GM23338 (cell line): ENCODE measurements at regions not wholly inside any gene's neighbourhood (a gene's known extent, or its start where the extent isn't known, plus 50 kb on each side); places are given as distances from the start of the nearest gene placed in this dataset.

ENCODE experiments used
- ATAC-seq: fragments of 200-7000 bp; cut with Tn5 transposase; 3 replicates; pipeline ENCODE4 v1.9.1; 2020
- DNase-seq: peaks from one replicate; pipeline ENCODE4 v3.0.0-alpha.2; 2015; ENCODE audit warnings: low spot score
- H2AFZ ChIP-seq: fragments of 200-600 bp; sonication (generic); 2 replicates; pipeline ENCODE4 v1.8.0; 2016; ENCODE audit warnings: antibody characterized with exemption, mild to moderate bottlenecking, moderate library complexity
- H3F3A ChIP-seq: fragments of 200-600 bp; sonication (generic); replicated peaks from 2 replicates; pipeline ENCODE4 v1.8.0; 2017; ENCODE audit warnings: antibody characterized with exemption, mixed run types, low read depth
- H3K27ac ChIP-seq: fragments of 200-600 bp; sonication (generic); 2 replicates; pipeline ENCODE4 v1.6.1; 2016; ENCODE audit warnings: low read depth
- H3K27me3 ChIP-seq: fragments of 200-600 bp; sonication (generic); 2 replicates; pipeline ENCODE4 v1.8.0; 2016; ENCODE audit warnings: mild to moderate bottlenecking, mixed run types, moderate library complexity; ENCODE audit not compliant: insufficient read depth
- H3K36me3 ChIP-seq: fragments of 200-600 bp; sonication (generic); 2 replicates; pipeline ENCODE4 v1.8.0; 2016; ENCODE audit warnings: mild to moderate bottlenecking; ENCODE audit not compliant: insufficient read depth
- H3K4me1 ChIP-seq: fragments of 200-600 bp; sonication (generic); 2 replicates; pipeline ENCODE4 v1.8.0; 2016; ENCODE audit warnings: mild to moderate bottlenecking, moderate library complexity; ENCODE audit not compliant: insufficient read depth
- H3K4me2 ChIP-seq: fragments of 200-600 bp; sonication (generic); 2 replicates; pipeline ENCODE4 v1.7.1; 2017; ENCODE audit warnings: mixed run types
- H3K4me3 ChIP-seq: fragments of 200-600 bp; sonication (generic); 2 replicates; pipeline ENCODE4 v1.6.1; 2016; ENCODE audit warnings: mixed run types
- H3K79me2 ChIP-seq: fragments of 200-600 bp; sonication (generic); replicated peaks from 2 replicates; pipeline ENCODE4 v1.8.0; 2017; ENCODE audit warnings: mild to moderate bottlenecking; ENCODE audit not compliant: insufficient read depth
- H3K9me2 ChIP-seq: fragments of 200-600 bp; sonication (generic); 2 replicates; pipeline ENCODE4 v1.8.0; 2017; ENCODE audit not compliant: insufficient read depth
- H4K20me1 ChIP-seq: fragments of 200-600 bp; sonication (generic); replicated peaks from 2 replicates; pipeline ENCODE4 v1.8.0; 2017; ENCODE audit warnings: mild to moderate bottlenecking; ENCODE audit not compliant: insufficient read depth
- H3K27ac Mint-ChIP-seq: 2 replicates; pipeline ENCODE4 v1.8.0; 2020; ENCODE audit warnings: inconsistent platforms, mild to moderate bottlenecking, moderate library complexity, mixed read lengths
- H3K27me3 Mint-ChIP-seq: 3 replicates; pipeline ENCODE4 v1.8.0; 2022; ENCODE audit warnings: low read depth, mild to moderate bottlenecking, moderate library complexity, mixed read lengths, inconsistent platforms; ENCODE audit not compliant: insufficient read depth, poor library complexity
- H3K36me3 Mint-ChIP-seq: 3 replicates; pipeline ENCODE4 v1.8.0; 2021; ENCODE audit warnings: low read depth, mild to moderate bottlenecking, inconsistent platforms, moderate library complexity, mixed read lengths
- H3K4me1 Mint-ChIP-seq: 3 replicates; pipeline ENCODE4 v1.8.0; 2020; ENCODE audit warnings: mild to moderate bottlenecking, inconsistent platforms, mixed read lengths
- H3K4me3 Mint-ChIP-seq: 3 replicates; pipeline ENCODE4 v1.8.0; 2021; ENCODE audit warnings: moderate library complexity, mild to moderate bottlenecking, inconsistent platforms, mixed read lengths
- H3K9me3 Mint-ChIP-seq: 3 replicates; pipeline ENCODE4 v1.8.0; 2020; ENCODE audit warnings: moderate library complexity, mild to moderate bottlenecking, inconsistent platforms, mixed read lengths
- CREB1 ChIP-seq: fragments of 250-450 bp; sonication (Bioruptor Pico); IDR thresholded peaks from 2 replicates; pipeline ENCODE4 v1.5.0; 2020; ENCODE audit warnings: low read depth, mild to moderate bottlenecking, moderate library complexity
- EZH2 ChIP-seq: fragments of 200-600 bp; sonication (generic); IDR thresholded peaks from one replicate; pipeline ENCODE4 v1.8.0; 2017; ENCODE audit warnings: antibody characterized with exemption, mild to moderate bottlenecking, low read depth; ENCODE audit not compliant: unreplicated experiment
- EZH2phosphoT487 ChIP-seq: fragments of 200-600 bp; sonication (generic); IDR thresholded peaks from one replicate; pipeline ENCODE4 v1.8.1; 2018; ENCODE audit warnings: antibody characterized with exemption; ENCODE audit not compliant: unreplicated experiment
- JUNB ChIP-seq: IDR thresholded peaks from one replicate; pipeline ENCODE4 v1.6.1; 2016; ENCODE audit warnings: antibody characterized with exemption; ENCODE audit not compliant: unreplicated experiment
- NANOG ChIP-seq: IDR thresholded peaks from 2 replicates; pipeline ENCODE4 v1.6.1; 2016; ENCODE audit warnings: antibody characterized with exemption, borderline replicate concordance
- POLR2AphosphoS5 ChIP-seq: IDR thresholded peaks from 2 replicates; pipeline ENCODE4 v1.6.1; 2016; ENCODE audit warnings: antibody characterized with exemption, low read depth
- STAT1 ChIP-seq: IDR thresholded peaks from one replicate; pipeline ENCODE4 v1.6.1; 2016; ENCODE audit warnings: antibody characterized with exemption; ENCODE audit not compliant: unreplicated experiment
- ZNF114 ChIP-seq: fragments of 250-450 bp; sonication (Bioruptor Pico); IDR thresholded peaks from 2 replicates; pipeline ENCODE4 v1.5.0; 2020; ENCODE audit warnings: mild to moderate bottlenecking, moderate library complexity
- ZNF331 ChIP-seq: fragments of 250-450 bp; sonication (Bioruptor Pico); IDR thresholded peaks from 2 replicates; pipeline ENCODE4 v1.5.0; 2020; ENCODE audit warnings: low read depth, mild to moderate bottlenecking, moderate library complexity
- TF ChIP-seq, protein P1 (sequence below): IDR thresholded peaks from one replicate; pipeline ENCODE4 v1.6.1; 2018; ENCODE audit warnings: antibody characterized with exemption; ENCODE audit not compliant: unreplicated experiment
- TF ChIP-seq, protein P2 (sequence below): IDR thresholded peaks from 2 replicates; pipeline ENCODE4 v1.6.1; 2016; ENCODE audit warnings: antibody characterized with exemption
- TF ChIP-seq, protein P3 (sequence below), 2 experiments: fragments of 200-600 bp in 1 of 2; sonication (generic) in 1 of 2; conservative IDR thresholded peaks; 2 replicates each; pipeline versions ENCODE4 v1.5.1 to v1.6.1; 2016 to 2017; ENCODE audit warnings: antibody characterized with exemption in 2 of 2, low read depth in 2 of 2, mild to moderate bottlenecking in 2 of 2, moderate library complexity in 1 of 2
- TF ChIP-seq, protein P4 (sequence below): fragments of 250-450 bp; sonication (Bioruptor Pico); IDR thresholded peaks from 2 replicates; pipeline ENCODE4 v1.5.0; 2020; ENCODE audit warnings: mild to moderate bottlenecking, moderate library complexity

DNA sequence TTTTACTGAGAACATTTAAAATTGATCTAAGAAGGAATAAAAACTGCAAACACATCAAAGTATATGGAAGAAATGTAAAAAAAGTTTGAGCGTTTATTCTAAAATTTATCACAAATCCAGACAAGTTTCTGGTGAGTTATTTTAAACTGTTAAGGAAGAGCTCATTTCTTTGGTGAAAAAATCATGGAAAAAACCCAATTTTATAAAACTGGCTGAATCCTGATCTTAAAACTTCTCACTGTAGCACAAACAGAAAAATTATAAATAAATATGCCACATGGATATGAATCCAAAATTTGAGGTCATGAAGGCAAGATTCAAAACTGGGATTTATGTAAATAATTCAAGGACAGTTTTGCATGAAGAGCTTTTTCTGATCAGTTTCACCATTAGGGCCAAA is 205.1 kb upstream of the RGMA start:
- ATAC-seq (no peak), DNase-seq (no peak)
- H3K4me1 ChIP-seq = peaks cover 14% of the 10 kb centered on the region
- no peaks in the 10 kb centered on the region; the same call in 2 of the 3 replicates for H3K36me3 Mint-ChIP-seq
- H3K27me3 Mint-ChIP-seq = peaks cover 4% of the 10 kb centered on the region
- H3K4me1 Mint-ChIP-seq = peaks cover 20% of the 10 kb centered on the region
- no peak overlapping the region for H3K4me3 ChIP-seq
- H2AFZ ChIP-seq = no peak overlapping the region
- H3K79me2 ChIP-seq = no peaks in the 10 kb centered on the region
- no peak overlapping the region for H3K27ac ChIP-seq
- no peaks in the 10 kb centered on the region for H3K27me3 ChIP-seq
- TF ChIP-seq ZNF331 (no peak), NANOG (no peak), STAT1 (no peak), JUNB (no peak), CREB1 (CRISPR knock-in tag) (no peak), ZNF114 (no peak), EZH2phosphoT487 (no peak), POLR2AphosphoS5 (no peak), EZH2 (no peak)
- TF ChIP-seq, protein P1, sequence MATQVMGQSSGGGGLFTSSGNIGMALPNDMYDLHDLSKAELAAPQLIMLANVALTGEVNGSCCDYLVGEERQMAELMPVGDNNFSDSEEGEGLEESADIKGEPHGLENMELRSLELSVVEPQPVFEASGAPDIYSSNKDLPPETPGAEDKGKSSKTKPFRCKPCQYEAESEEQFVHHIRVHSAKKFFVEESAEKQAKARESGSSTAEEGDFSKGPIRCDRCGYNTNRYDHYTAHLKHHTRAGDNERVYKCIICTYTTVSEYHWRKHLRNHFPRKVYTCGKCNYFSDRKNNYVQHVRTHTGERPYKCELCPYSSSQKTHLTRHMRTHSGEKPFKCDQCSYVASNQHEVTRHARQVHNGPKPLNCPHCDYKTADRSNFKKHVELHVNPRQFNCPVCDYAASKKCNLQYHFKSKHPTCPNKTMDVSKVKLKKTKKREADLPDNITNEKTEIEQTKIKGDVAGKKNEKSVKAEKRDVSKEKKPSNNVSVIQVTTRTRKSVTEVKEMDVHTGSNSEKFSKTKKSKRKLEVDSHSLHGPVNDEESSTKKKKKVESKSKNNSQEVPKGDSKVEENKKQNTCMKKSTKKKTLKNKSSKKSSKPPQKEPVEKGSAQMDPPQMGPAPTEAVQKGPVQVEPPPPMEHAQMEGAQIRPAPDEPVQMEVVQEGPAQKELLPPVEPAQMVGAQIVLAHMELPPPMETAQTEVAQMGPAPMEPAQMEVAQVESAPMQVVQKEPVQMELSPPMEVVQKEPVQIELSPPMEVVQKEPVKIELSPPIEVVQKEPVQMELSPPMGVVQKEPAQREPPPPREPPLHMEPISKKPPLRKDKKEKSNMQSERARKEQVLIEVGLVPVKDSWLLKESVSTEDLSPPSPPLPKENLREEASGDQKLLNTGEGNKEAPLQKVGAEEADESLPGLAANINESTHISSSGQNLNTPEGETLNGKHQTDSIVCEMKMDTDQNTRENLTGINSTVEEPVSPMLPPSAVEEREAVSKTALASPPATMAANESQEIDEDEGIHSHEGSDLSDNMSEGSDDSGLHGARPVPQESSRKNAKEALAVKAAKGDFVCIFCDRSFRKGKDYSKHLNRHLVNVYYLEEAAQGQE = no peak
- TF ChIP-seq, protein P2, sequence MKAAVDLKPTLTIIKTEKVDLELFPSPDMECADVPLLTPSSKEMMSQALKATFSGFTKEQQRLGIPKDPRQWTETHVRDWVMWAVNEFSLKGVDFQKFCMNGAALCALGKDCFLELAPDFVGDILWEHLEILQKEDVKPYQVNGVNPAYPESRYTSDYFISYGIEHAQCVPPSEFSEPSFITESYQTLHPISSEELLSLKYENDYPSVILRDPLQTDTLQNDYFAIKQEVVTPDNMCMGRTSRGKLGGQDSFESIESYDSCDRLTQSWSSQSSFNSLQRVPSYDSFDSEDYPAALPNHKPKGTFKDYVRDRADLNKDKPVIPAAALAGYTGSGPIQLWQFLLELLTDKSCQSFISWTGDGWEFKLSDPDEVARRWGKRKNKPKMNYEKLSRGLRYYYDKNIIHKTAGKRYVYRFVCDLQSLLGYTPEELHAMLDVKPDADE = no peak
- TF ChIP-seq, protein P3, sequence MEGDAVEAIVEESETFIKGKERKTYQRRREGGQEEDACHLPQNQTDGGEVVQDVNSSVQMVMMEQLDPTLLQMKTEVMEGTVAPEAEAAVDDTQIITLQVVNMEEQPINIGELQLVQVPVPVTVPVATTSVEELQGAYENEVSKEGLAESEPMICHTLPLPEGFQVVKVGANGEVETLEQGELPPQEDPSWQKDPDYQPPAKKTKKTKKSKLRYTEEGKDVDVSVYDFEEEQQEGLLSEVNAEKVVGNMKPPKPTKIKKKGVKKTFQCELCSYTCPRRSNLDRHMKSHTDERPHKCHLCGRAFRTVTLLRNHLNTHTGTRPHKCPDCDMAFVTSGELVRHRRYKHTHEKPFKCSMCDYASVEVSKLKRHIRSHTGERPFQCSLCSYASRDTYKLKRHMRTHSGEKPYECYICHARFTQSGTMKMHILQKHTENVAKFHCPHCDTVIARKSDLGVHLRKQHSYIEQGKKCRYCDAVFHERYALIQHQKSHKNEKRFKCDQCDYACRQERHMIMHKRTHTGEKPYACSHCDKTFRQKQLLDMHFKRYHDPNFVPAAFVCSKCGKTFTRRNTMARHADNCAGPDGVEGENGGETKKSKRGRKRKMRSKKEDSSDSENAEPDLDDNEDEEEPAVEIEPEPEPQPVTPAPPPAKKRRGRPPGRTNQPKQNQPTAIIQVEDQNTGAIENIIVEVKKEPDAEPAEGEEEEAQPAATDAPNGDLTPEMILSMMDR (conservative IDR thresholded peaks at IDR 0.05; ENCODE audit: low read depth in 2 of 2) = no peak
- TF ChIP-seq, protein P4, sequence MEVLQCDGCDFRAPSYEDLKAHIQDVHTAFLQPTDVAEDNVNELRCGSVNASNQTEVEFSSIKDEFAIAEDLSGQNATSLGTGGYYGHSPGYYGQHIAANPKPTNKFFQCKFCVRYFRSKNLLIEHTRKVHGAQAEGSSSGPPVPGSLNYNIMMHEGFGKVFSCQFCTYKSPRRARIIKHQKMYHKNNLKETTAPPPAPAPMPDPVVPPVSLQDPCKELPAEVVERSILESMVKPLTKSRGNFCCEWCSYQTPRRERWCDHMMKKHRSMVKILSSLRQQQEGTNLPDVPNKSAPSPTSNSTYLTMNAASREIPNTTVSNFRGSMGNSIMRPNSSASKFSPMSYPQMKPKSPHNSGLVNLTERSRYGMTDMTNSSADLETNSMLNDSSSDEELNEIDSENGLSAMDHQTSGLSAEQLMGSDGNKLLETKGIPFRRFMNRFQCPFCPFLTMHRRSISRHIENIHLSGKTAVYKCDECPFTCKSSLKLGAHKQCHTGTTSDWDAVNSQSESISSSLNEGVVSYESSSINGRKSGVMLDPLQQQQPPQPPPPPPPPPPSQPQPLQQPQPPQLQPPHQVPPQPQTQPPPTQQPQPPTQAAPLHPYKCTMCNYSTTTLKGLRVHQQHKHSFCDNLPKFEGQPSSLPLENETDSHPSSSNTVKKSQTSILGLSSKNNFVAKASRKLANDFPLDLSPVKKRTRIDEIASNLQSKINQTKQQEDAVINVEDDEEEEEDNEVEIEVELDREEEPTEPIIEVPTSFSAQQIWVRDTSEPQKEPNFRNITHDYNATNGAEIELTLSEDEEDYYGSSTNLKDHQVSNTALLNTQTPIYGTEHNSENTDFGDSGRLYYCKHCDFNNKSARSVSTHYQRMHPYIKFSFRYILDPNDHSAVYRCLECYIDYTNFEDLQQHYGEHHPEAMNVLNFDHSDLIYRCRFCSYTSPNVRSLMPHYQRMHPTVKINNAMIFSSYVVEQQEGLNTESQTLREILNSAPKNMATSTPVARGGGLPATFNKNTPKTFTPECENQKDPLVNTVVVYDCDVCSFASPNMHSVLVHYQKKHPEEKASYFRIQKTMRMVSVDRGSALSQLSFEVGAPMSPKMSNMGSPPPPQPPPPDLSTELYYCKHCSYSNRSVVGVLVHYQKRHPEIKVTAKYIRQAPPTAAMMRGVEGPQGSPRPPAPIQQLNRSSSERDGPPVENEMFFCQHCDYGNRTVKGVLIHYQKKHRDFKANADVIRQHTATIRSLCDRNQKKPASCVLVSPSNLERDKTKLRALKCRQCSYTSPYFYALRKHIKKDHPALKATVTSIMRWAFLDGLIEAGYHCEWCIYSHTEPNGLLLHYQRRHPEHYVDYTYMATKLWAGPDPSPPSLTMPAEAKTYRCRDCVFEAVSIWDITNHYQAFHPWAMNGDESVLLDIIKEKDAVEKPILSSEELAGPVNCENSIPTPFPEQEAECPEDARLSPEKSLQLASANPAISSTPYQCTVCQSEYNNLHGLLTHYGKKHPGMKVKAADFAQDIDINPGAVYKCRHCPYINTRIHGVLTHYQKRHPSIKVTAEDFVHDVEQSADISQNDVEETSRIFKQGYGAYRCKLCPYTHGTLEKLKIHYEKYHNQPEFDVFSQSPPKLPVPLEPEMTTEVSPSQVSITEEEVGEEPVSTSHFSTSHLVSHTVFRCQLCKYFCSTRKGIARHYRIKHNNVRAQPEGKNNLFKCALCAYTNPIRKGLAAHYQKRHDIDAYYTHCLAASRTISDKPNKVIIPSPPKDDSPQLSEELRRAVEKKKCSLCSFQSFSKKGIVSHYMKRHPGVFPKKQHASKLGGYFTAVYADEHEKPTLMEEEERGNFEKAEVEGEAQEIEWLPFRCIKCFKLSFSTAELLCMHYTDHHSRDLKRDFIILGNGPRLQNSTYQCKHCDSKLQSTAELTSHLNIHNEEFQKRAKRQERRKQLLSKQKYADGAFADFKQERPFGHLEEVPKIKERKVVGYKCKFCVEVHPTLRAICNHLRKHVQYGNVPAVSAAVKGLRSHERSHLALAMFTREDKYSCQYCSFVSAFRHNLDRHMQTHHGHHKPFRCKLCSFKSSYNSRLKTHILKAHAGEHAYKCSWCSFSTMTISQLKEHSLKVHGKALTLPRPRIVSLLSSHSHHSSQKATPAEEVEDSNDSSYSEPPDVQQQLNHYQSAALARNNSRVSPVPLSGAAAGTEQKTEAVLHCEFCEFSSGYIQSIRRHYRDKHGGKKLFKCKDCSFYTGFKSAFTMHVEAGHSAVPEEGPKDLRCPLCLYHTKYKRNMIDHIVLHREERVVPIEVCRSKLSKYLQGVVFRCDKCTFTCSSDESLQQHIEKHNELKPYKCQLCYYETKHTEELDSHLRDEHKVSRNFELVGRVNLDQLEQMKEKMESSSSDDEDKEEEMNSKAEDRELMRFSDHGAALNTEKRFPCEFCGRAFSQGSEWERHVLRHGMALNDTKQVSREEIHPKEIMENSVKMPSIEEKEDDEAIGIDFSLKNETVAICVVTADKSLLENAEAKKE (CRISPR knock-in tag) = no peak
- no peak overlapping the region for H3K4me3 Mint-ChIP-seq
- H3K9me2 ChIP-seq = no peaks in the 10 kb centered on the region
- no peaks in the 10 kb centered on the region for H4K20me1 ChIP-seq
- no peaks in the 10 kb centered on the region; the same call in 2 of the 3 replicates for H3K9me3 Mint-ChIP-seq
- no peak overlapping the region for H3K27ac Mint-ChIP-seq
- H3K36me3 ChIP-seq = no peaks in the 10 kb centered on the region
- H3F3A ChIP-seq = no peaks in the 10 kb centered on the region
- H3K4me2 ChIP-seq = no peak overlapping the region
